ENCODE measurements at regions not wholly inside any gene's neighbourhood (a gene's known extent, or its start where the extent isn't known, plus 50 kb on each side); places are given as distances from the start of the nearest gene placed in this dataset.

- Histone ChIP-seq H3K27me3 (ENCODE audit: insufficient read depth, low read depth) (no peaks in the 10 kb centered on the region), H3K36me3 (ENCODE audit: insufficient read depth) (no peaks in the 10 kb centered on the region), H4K20me1 (ENCODE audit: insufficient read depth) (no peaks in the 10 kb centered on the region), H3K79me2 (ENCODE audit: insufficient read depth, low read depth) (no peaks in the 10 kb centered on the region), H3K4me2 (no peak overlapping the region), H3K9ac (no peak overlapping the region), H3K4me3 (IDR thresholded peaks at IDR 0.05; ENCODE audit: insufficient read depth, low read depth, low read length) (no peak overlapping the region), H3K4me1 (ENCODE audit: low read depth, poor library complexity, severe bottlenecking) (no peaks in the 10 kb centered on the region), H2AFZ (ENCODE audit: low read depth) (no peak overlapping the region), H3K27ac (no peak overlapping the region)
- TF ChIP-seq CTCF (conservative IDR thresholded peaks at IDR 0.05; ENCODE audit: low read depth, low read length), result no peak
These were observed 198.0 kb upstream of the RTL1 start for GRCh38 chr14:101101456-101102056.

DNA sequence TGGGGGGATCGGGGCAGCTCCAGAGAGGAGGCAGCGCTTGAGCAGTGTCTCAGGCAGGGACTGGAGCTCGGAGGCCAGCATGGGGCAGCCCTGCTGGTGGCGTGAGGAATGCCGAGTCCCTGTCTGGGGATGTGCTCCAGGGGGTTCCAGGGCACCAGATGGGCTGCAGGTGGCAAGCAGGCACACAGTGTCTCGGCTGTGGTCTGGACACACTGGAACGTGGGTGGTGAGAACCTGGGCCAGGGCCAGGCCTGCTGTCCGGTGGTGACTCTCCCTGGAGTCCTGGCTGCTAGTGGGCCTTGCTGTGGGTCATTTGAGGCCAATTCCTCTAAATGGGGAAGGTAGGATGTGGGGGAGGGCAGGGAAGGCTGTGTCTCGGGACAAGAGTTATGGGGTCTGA lies 199.4 kb upstream of the RTL1 start:
- no peaks in the 10 kb centered on the region for H3K4me1 ChIP-seq (ENCODE audit: low read depth, poor library complexity, severe bottlenecking)
- no peak overlapping the region for H3K4me2 ChIP-seq
- no peaks in the 10 kb centered on the region for H3K27me3 ChIP-seq (ENCODE audit: insufficient read depth, low read depth)
- H3K4me3 ChIP-seq (IDR thresholded peaks at IDR 0.05; ENCODE audit: insufficient read depth, low read depth, low read length), result no peak overlapping the region
- H3K36me3 ChIP-seq (ENCODE audit: insufficient read depth), result no peaks in the 10 kb centered on the region
- no peak overlapping the region for H3K9ac ChIP-seq
- H3K27ac ChIP-seq, result no peak overlapping the region
- no peaks in the 10 kb centered on the region for H3K79me2 ChIP-seq (ENCODE audit: insufficient read depth, low read depth)
- TF ChIP-seq CTCF (conservative IDR thresholded peaks at IDR 0.05; ENCODE audit: low read depth, low read length), result no peak
- H4K20me1 ChIP-seq (ENCODE audit: insufficient read depth), result no peaks in the 10 kb centered on the region
- no peak overlapping the region for H2AFZ ChIP-seq (ENCODE audit: low read depth)

- Histone ChIP-seq H4K20me1 (ENCODE audit: insufficient read depth) (no peaks in the 10 kb centered on the region), H2AFZ (ENCODE audit: low read depth) (no peak overlapping the region), H3K27ac (no peak overlapping the region), H3K79me2 (ENCODE audit: insufficient read depth, low read depth) (no peaks in the 10 kb centered on the region), H3K4me2 (no peak overlapping the region), H3K9ac (no peak overlapping the region), H3K4me1 (ENCODE audit: low read depth, poor library complexity, severe bottlenecking) (no peaks in the 10 kb centered on the region), H3K4me3 (IDR thresholded peaks at IDR 0.05; ENCODE audit: insufficient read depth, low read depth, low read length) (no peak overlapping the region), H3K36me3 (ENCODE audit: insufficient read depth) (no peaks in the 10 kb centered on the region), H3K27me3 (ENCODE audit: insufficient read depth, low read depth) (no peaks in the 10 kb centered on the region)
- no peak for TF ChIP-seq CTCF (conservative IDR thresholded peaks at IDR 0.05; ENCODE audit: low read depth, low read length)
These were observed 199.9 kb upstream of the RTL1 start for GRCh38 chr14:101103321-101103901.

DNA sequence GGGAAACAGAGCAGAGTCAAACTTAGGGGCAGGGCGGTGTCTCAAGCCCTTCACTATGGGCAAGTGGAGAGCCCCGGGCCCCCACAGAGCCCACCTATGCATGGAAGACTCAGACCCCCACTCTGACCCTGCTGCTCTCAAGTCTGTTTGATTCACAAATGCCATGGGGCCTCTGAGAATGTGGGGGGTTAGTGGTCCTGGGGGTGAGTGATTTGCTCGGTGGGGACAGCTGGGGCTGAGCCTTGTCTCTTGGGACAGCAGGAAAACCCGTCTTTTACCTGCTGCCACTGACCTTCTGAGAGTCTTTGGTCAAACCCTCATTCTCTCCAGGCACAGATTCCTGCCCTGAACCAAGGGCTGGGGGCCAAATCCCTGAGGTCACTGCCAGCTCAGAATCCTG lies 201.0 kb upstream of the RTL1 start:
- Histone ChIP-seq H3K4me1 (ENCODE audit: low read depth, poor library complexity, severe bottlenecking) (no peaks in the 10 kb centered on the region), H3K36me3 (ENCODE audit: insufficient read depth) (no peaks in the 10 kb centered on the region), H3K27me3 (ENCODE audit: insufficient read depth, low read depth) (no peaks in the 10 kb centered on the region), H2AFZ (ENCODE audit: low read depth) (no peak overlapping the region), H3K79me2 (ENCODE audit: insufficient read depth, low read depth) (no peaks in the 10 kb centered on the region), H3K4me2 (no peak overlapping the region), H3K9ac (no peak overlapping the region), H4K20me1 (ENCODE audit: insufficient read depth) (no peaks in the 10 kb centered on the region), H3K27ac (no peak overlapping the region), H3K4me3 (IDR thresholded peaks at IDR 0.05; ENCODE audit: insufficient read depth, low read depth, low read length) (no peak overlapping the region)
- TF ChIP-seq CTCF (conservative IDR thresholded peaks at IDR 0.05; ENCODE audit: low read depth, low read length), result no peak
